HG02678 (cell line): ENCODE measurements at regions not wholly inside any gene's neighbourhood (a gene's known extent, or its start where the extent isn't known, plus 50 kb on each side); places are given as distances from the start of the nearest gene placed in this dataset.
A peak's percentile ranks its signal among the peaks of the same experiment; 100 is the strongest.
"Not testable (repeated sequence)": the region's sequence is repeated elsewhere in the genome, so short reads cannot be mapped to it uniquely, and the experiment has no call there.

Experiments
- ATAC-seq: cut with Tn5 transposase; IDR thresholded peaks from one replicate; pipeline ENCODE4 v1.9.1; 2021; ENCODE audit warnings: mild to moderate bottlenecking, moderate library complexity; ENCODE audit not compliant: unreplicated experiment

GRCh38 chr15:53218666-53219580, 428.8 kb upstream of the ONECUT1 start:
- no peak for ATAC-seq

GRCh38 chr15:53216036-53216435, 425.9 kb upstream of the ONECUT1 start:
- ATAC-seq, result no peak

- no peak for ATAC-seq
Measured at GRCh38 chr15:53213336-53213735, 423.2 kb upstream of the ONECUT1 start.

- no peak for ATAC-seq
Measured at GRCh38 chr15:53212785-53213184, 422.6 kb upstream of the ONECUT1 start.

GRCh38 chr15:53210653-53211052, 420.5 kb upstream of the ONECUT1 start:
- ATAC-seq, result no peak

DNA sequence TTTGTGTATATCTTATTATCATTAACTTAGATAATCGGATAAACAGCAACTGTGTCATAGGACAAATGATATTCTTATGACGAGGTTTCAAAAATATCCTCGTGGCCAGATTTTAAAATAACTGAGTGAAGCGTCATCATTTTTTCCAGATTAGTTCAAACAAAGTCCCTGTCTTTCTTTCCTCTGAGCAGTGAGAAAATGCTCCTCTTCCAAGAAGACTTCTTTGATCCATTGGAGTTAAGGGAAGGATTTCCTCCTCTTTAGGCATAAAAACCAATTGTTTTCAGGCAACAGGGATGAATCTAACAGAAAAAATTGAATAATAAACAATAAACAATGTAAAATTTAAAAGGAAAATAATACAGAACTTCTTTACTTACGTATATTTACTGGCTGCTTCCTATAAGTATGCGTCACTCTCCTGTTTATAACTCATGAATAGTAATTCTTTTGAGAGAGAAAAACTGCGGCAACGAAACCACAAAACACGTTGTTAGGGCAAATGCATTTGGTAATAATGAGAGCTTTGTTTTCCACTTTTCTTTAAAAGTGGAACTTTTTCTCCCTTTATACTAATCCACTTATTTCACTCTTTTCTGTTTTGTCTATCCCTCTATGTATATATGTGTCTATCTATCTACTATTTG, 419.4 kb upstream of the ONECUT1 start:
- no peak for ATAC-seq

GRCh38 chr15:53208751-53209150, 418.6 kb upstream of the ONECUT1 start:
- ATAC-seq, result no peak

- ATAC-seq, result no peak
Measured at GRCh38 chr15:53203454-53203853, 413.3 kb upstream of the ONECUT1 start.

DNA sequence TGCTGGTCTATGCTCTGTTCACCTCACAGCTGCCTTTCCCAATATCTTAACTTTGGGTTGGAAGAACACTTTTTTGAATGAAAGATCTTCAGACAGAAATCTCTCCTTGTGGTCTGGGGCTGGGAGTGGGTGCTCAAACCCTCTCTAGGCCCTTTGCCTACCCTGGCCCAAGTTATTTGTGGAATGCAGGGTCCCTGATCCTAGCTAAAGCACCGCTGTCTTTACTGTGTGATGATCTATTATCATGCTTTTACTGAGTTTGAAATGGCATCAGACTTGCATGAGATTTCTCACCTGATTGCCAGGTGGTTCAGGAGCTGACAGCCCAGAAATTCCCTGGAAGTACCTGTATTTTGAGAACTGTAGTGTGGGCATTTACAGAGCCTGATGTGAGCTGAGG, 412.7 kb upstream of the ONECUT1 start:
- ATAC-seq, result no peak

GRCh38 chr15:53197426-53197839, 407.3 kb upstream of the ONECUT1 start:
- ATAC-seq, result peak; percentile 84

DNA sequence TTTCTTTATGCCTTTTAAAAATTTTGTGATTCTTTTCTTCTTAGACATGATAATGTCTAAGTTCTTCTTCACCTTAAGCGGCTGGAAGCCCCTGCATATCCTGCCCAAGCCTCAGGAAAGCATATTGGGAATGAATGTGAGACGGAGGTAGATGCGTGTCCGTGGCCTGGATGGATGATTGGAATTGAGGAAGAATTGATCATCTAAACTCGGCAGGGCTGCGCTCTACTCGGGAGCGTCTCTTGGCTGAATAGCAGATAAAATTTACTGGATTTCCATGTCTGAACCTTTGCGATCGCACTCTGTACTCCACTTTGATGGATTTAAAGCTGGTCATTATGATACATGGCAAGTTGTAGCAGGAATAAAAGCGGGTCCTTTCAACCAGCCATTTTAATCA, 406.7 kb upstream of the ONECUT1 start:
- no peak for ATAC-seq

DNA sequence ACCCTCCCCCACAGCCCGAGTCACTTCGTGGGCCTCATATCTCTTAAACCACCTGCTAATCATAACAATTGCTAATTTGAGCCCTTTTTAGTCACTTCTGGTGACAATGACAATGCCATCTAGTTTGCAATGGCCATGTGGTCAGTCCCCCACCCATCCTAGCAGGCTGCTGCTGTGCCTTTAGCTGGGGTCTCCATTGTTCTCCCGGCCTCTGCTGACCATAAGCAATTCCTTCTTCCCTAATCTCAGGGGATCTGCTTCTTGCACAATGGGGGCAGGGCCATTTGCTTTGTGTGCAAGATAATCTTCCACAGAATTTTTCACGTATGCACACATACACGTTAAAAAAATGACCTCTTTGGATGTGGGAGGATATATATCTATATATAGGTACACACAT, 406.1 kb upstream of the ONECUT1 start:
- no peak for ATAC-seq

- ATAC-seq, result no peak
Measured at GRCh38 chr15:53193149-53193548, 403.0 kb upstream of the ONECUT1 start.

- ATAC-seq, result no peak
Measured at GRCh38 chr15:53189860-53190259, 399.7 kb upstream of the ONECUT1 start.

DNA sequence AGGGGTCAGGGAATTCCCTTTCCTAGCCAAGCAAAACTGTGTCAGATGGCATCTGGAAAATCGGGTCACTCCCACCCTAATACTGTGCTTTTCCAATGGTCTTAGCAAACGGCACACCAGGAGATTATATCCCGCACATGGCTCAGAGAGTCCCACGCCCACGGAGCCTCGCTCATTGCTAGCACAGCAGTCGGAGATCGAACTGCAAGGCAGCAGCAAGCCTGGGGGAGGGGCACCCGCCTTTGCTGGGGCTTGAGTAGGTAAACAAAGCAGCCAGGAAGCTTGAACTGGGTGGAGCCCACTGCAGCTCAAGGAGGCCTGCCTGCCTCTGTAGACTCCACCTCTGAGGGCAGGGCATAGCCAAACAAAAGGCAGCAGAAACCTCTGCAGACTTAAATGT, 393.3 kb upstream of the ONECUT1 start:
- not testable (repeated sequence) for ATAC-seq

GRCh38 chr15:53171571-53171970, 381.4 kb upstream of the ONECUT1 start:
- ATAC-seq, result no peak

DNA sequence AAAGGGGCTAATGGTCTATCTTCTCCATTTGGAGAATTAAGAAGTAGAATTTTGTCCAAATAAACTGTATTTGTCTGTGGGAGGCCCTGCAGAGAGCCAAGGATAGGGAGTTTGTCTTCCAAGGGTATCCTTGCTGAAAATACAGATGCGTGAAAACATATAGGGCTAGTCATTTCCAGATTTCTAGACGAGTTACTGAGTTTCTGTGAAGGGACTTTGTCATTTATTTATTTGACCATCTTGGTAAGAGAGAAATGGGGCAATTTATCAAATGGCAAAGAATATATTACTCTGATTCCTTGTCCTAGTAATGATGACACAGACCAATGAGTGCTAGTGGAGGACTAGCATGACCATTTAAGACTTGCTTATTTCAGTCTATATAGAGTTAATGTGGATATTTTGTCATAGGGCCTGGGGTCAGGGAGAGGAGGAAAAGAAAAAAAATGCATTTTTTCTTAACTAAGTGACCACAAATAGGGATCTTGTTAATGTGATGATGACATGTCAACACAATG, 376.6 kb upstream of the ONECUT1 start:
- ATAC-seq, result no peak

DNA sequence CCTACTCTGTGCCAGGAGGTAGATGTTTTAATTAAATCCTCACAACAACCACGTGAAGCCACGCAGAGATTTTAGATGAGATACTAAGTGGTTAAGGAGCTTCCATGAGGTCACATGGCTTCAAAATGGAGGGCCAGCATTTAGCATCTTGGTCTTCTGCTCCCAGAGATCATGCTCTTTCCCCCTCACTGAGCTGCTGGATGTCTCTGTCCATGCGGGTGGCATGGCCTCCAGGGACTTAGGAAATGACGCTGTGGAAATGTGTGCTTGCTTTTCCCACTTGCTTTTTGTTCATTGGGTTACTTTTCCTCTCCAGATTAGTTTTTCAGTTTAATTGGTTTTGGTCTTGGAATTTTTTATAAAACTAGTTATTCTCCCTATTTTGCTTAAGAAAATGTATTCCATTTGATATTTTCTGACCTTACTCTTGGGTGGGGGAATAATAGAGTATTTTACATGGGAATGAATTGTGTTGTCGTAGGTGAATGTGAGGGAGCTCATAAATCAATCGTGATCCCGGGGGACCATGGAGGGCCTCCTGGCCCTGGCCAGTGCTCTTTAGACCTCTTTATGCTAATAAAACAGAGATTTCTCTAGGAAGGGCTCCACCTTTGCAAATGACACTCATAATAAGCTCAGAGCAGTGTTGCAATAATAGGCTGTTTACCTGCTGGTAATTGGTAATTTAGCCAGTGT, 376.0 kb upstream of the ONECUT1 start:
- no peak for ATAC-seq

- ATAC-seq, result no peak
Measured at GRCh38 chr15:53160092-53160704, 370.1 kb upstream of the ONECUT1 start.

DNA sequence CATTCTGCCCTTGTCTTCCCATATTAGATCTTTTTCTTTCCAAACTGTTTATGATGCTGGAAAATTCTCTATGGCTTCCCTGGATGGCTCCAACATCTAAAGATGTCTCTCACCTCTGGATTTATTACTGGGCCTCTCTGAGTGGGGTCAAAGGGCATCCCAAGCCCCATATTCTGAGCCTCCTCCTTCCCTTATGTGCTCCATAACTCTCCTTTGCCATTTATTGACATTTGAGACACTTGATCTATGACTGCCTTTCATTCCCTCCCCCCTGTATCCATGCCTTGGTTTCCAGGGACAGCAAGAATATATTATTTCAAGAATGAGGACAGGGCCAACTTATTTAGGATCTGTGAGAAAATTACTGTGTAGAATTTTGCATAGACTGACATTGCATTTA, 369.3 kb upstream of the ONECUT1 start:
- no peak for ATAC-seq

DNA sequence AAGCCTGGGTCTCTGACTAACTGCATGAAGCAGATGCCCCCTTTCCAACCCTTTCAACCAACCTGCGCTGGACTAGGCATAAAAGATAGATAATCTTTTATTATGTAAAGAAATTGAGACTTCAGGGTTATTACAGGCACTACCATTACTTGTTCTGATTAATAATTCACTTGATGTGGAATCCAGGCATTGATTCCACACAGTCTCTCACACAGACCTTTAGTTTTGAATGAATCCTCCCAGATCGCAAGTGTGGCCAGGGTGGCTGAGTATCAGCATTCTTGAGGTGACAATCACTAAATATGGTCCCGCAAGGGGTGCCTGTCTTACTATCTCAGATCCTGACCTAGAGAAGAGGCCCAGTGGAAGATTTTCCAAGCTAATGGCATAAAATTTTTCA, 368.9 kb upstream of the ONECUT1 start:
- no peak for ATAC-seq
